ENCODE measurements at regions not wholly inside any gene's neighbourhood (a gene's known extent, or its start where the extent isn't known, plus 50 kb on each side); places are given as distances from the start of the nearest gene placed in this dataset.
"Not testable (repeated sequence)": the region's sequence is repeated elsewhere in the genome, so short reads cannot be mapped to it uniquely, and the experiment has no call there.

- peaks cover 2% of the 10 kb centered on the region for H3K4me1 ChIP-seq (ENCODE audit: control insufficient read depth, insufficient read depth, low read length)
- no peaks in the 10 kb centered on the region for H3K9me3 ChIP-seq (replicated peaks; ENCODE audit: low read length)
- H3K4me3 ChIP-seq (ENCODE audit: low read length), result no peak overlapping the region
- no peaks in the 10 kb centered on the region for H3K36me3 ChIP-seq (ENCODE audit: insufficient read depth, low read length)
- no peak overlapping the region for H3K4me2 ChIP-seq (ENCODE audit: low read length)
- H3K27me3 ChIP-seq (ENCODE audit: control insufficient read depth, insufficient read depth, low read length), result no peaks in the 10 kb centered on the region
- H3K9ac ChIP-seq (ENCODE audit: low read depth, low read length), result no peak overlapping the region
Observed at GRCh38 chr12:13431041-13431440, 234.5 kb downstream of the EMP1 start.

GRCh38 chr12:13428538-13429265 is 232.2 kb downstream of the EMP1 start:
- H3K9ac ChIP-seq (ENCODE audit: low read depth, low read length), result no peak overlapping the region
- no peaks in the 10 kb centered on the region for H3K9me3 ChIP-seq (replicated peaks; ENCODE audit: low read length)
- H3K36me3 ChIP-seq (ENCODE audit: insufficient read depth, low read length), result no peaks in the 10 kb centered on the region
- H3K27me3 ChIP-seq (ENCODE audit: control insufficient read depth, insufficient read depth, low read length), result no peaks in the 10 kb centered on the region
- no peak overlapping the region for H3K4me2 ChIP-seq (ENCODE audit: low read length)
- no peak overlapping the region for H3K4me3 ChIP-seq (ENCODE audit: low read length)
- peaks cover 10% of the 10 kb centered on the region for H3K4me1 ChIP-seq (ENCODE audit: control insufficient read depth, insufficient read depth, low read length)

GRCh38 chr12:13425766-13426165 is 229.2 kb downstream of the EMP1 start:
- H3K4me2 ChIP-seq (ENCODE audit: low read length), result no peak overlapping the region
- H3K27me3 ChIP-seq (ENCODE audit: control insufficient read depth, insufficient read depth, low read length), result no peaks in the 10 kb centered on the region
- no peak overlapping the region for H3K9ac ChIP-seq (ENCODE audit: low read depth, low read length)
- H3K9me3 ChIP-seq (replicated peaks; ENCODE audit: low read length), result no peaks in the 10 kb centered on the region
- H3K36me3 ChIP-seq (ENCODE audit: insufficient read depth, low read length), result no peaks in the 10 kb centered on the region
- no peak overlapping the region for H3K4me3 ChIP-seq (ENCODE audit: low read length)
- peaks cover 10% of the 10 kb centered on the region for H3K4me1 ChIP-seq (ENCODE audit: control insufficient read depth, insufficient read depth, low read length)

- H3K4me3 ChIP-seq (ENCODE audit: low read length), result no peak overlapping the region
- H3K4me1 ChIP-seq (ENCODE audit: control insufficient read depth, insufficient read depth, low read length), result peaks cover 10% of the 10 kb centered on the region
- H3K27me3 ChIP-seq (ENCODE audit: control insufficient read depth, insufficient read depth, low read length), result peaks cover 7% of the 10 kb centered on the region
- H3K36me3 ChIP-seq (ENCODE audit: insufficient read depth, low read length), result no peaks in the 10 kb centered on the region
- H3K9me3 ChIP-seq (replicated peaks; ENCODE audit: low read length), result no peaks in the 10 kb centered on the region
- no peak overlapping the region for H3K9ac ChIP-seq (ENCODE audit: low read depth, low read length)
- H3K4me2 ChIP-seq (ENCODE audit: low read length), result no peak overlapping the region
Observed at GRCh38 chr12:13422291-13422690, 225.8 kb downstream of the EMP1 start.

GRCh38 chr12:13417516-13417915 is 221.0 kb downstream of the EMP1 start:
- Histone ChIP-seq H3K4me2 (ENCODE audit: low read length) (no peak overlapping the region), H3K9me3 (replicated peaks; ENCODE audit: low read length) (no peaks in the 10 kb centered on the region), H3K27me3 (ENCODE audit: control insufficient read depth, insufficient read depth, low read length) (peaks cover 16% of the 10 kb centered on the region), H3K36me3 (ENCODE audit: insufficient read depth, low read length) (no peaks in the 10 kb centered on the region), H3K9ac (ENCODE audit: low read depth, low read length) (no peak overlapping the region), H3K4me1 (ENCODE audit: control insufficient read depth, insufficient read depth, low read length) (no peaks in the 10 kb centered on the region), H3K4me3 (ENCODE audit: low read length) (no peak overlapping the region)

GRCh38 chr12:13411287-13411686 is 214.8 kb downstream of the EMP1 start:
- Histone ChIP-seq H3K4me1 (ENCODE audit: control insufficient read depth, insufficient read depth, low read length) (no peaks in the 10 kb centered on the region), H3K9me3 (replicated peaks; ENCODE audit: low read length) (no peaks in the 10 kb centered on the region), H3K27me3 (ENCODE audit: control insufficient read depth, insufficient read depth, low read length) (no peaks in the 10 kb centered on the region), H3K9ac (ENCODE audit: low read depth, low read length) (no peak overlapping the region), H3K4me2 (ENCODE audit: low read length) (no peak overlapping the region), H3K36me3 (ENCODE audit: insufficient read depth, low read length) (no peaks in the 10 kb centered on the region), H3K4me3 (ENCODE audit: low read length) (no peak overlapping the region)

GRCh38 chr12:13405961-13406703 is 209.6 kb downstream of the EMP1 start:
- H3K27me3 ChIP-seq (ENCODE audit: control insufficient read depth, insufficient read depth, low read length), result peaks cover 10% of the 10 kb centered on the region
- H3K36me3 ChIP-seq (ENCODE audit: insufficient read depth, low read length), result no peaks in the 10 kb centered on the region
- H3K9ac ChIP-seq (ENCODE audit: low read depth, low read length), result no peak overlapping the region
- no peak overlapping the region for H3K4me3 ChIP-seq (ENCODE audit: low read length)
- H3K4me2 ChIP-seq (ENCODE audit: low read length), result no peak overlapping the region
- H3K4me1 ChIP-seq (ENCODE audit: control insufficient read depth, insufficient read depth, low read length), result no peaks in the 10 kb centered on the region
- no peaks in the 10 kb centered on the region for H3K9me3 ChIP-seq (replicated peaks; ENCODE audit: low read length)

GRCh38 chr12:13404631-13405473 is 208.3 kb downstream of the EMP1 start:
- Histone ChIP-seq H3K4me2 (ENCODE audit: low read length) (peak overlapping the region; percentile 64), H3K4me3 (ENCODE audit: low read length) (peak overlapping the region; percentile 39), H3K36me3 (ENCODE audit: insufficient read depth, low read length) (no peaks in the 10 kb centered on the region), H3K4me1 (ENCODE audit: control insufficient read depth, insufficient read depth, low read length) (no peaks in the 10 kb centered on the region), H3K9me3 (replicated peaks; ENCODE audit: low read length) (no peaks in the 10 kb centered on the region), H3K9ac (ENCODE audit: low read depth, low read length) (no peak overlapping the region), H3K27me3 (ENCODE audit: control insufficient read depth, insufficient read depth, low read length) (peaks cover 10% of the 10 kb centered on the region)

GRCh38 chr12:13404111-13404628 is 207.6 kb downstream of the EMP1 start:
- H3K9ac ChIP-seq (ENCODE audit: low read depth, low read length), result no peak overlapping the region
- H3K4me1 ChIP-seq (ENCODE audit: control insufficient read depth, insufficient read depth, low read length), result no peaks in the 10 kb centered on the region
- peak overlapping the region; percentile 64 for H3K4me2 ChIP-seq (ENCODE audit: low read length)
- H3K9me3 ChIP-seq (replicated peaks; ENCODE audit: low read length), result no peaks in the 10 kb centered on the region
- H3K36me3 ChIP-seq (ENCODE audit: insufficient read depth, low read length), result no peaks in the 10 kb centered on the region
- H3K27me3 ChIP-seq (ENCODE audit: control insufficient read depth, insufficient read depth, low read length), result peaks cover 10% of the 10 kb centered on the region
- no peak overlapping the region for H3K4me3 ChIP-seq (ENCODE audit: low read length)

- H3K4me2 ChIP-seq (ENCODE audit: low read length); H3K9me3 ChIP-seq (replicated peaks; ENCODE audit: low read length); H3K9ac ChIP-seq (ENCODE audit: low read depth, low read length); H3K4me1 ChIP-seq (ENCODE audit: control insufficient read depth, insufficient read depth, low read length); H3K36me3 ChIP-seq (ENCODE audit: insufficient read depth, low read length); H3K27me3 ChIP-seq (ENCODE audit: control insufficient read depth, insufficient read depth, low read length); H3K4me3 ChIP-seq (ENCODE audit: low read length): not testable (repeated sequence)
Observed at GRCh38 chr12:13391375-13391774, 194.8 kb downstream of the EMP1 start.

- Histone ChIP-seq H3K27me3 (ENCODE audit: control insufficient read depth, insufficient read depth, low read length) (no peaks in the 10 kb centered on the region), H3K36me3 (ENCODE audit: insufficient read depth, low read length) (no peaks in the 10 kb centered on the region), H3K4me3 (ENCODE audit: low read length) (no peak overlapping the region), H3K4me2 (ENCODE audit: low read length) (no peak overlapping the region), H3K9me3 (replicated peaks; ENCODE audit: low read length) (no peaks in the 10 kb centered on the region), H3K4me1 (ENCODE audit: control insufficient read depth, insufficient read depth, low read length) (no peaks in the 10 kb centered on the region), H3K9ac (ENCODE audit: low read depth, low read length) (no peak overlapping the region)
Observed at GRCh38 chr12:13390918-13391317, 194.4 kb downstream of the EMP1 start.
